Kidney tubule cell (primary cell): ENCODE measurements at regions not wholly inside any gene's neighbourhood (a gene's known extent, or its start where the extent isn't known, plus 50 kb on each side); places are given as distances from the start of the nearest gene placed in this dataset.
"Not testable (repeated sequence)": the region's sequence is repeated elsewhere in the genome, so short reads cannot be mapped to it uniquely, and the experiment has no call there.

ENCODE experiments used
- DNase-seq: peaks from one replicate; pipeline ENCODE4 v3.0.0-alpha.2; 2018; ENCODE audit warnings: low spot score

GRCh38 chr9:71632776-71633175, 135.5 kb downstream of the CEMIP2 start:
- DNase-seq, result no peak

- DNase-seq, result no peak
These were observed 137.8 kb downstream of the CEMIP2 start for GRCh38 chr9:71630377-71630995.

- DNase-seq, result no peak
These were observed 138.6 kb downstream of the CEMIP2 start for GRCh38 chr9:71629578-71630215.

GRCh38 chr9:71628247-71628646, 140.1 kb downstream of the CEMIP2 start:
- no peak for DNase-seq

GRCh38 chr9:71627537-71627936, 140.8 kb downstream of the CEMIP2 start:
- DNase-seq, result no peak

- DNase-seq, result no peak
These were observed 141.9 kb downstream of the CEMIP2 start for GRCh38 chr9:71626395-71626794.

GRCh38 chr9:71624728-71625127, 143.6 kb downstream of the CEMIP2 start:
- DNase-seq, result no peak

GRCh38 chr9:71620746-71621145, 147.6 kb downstream of the CEMIP2 start:
- no peak for DNase-seq

- no peak for DNase-seq
These were observed 148.0 kb downstream of the CEMIP2 start for GRCh38 chr9:71620331-71620730.

GRCh38 chr9:71619926-71620325, 148.4 kb downstream of the CEMIP2 start:
- no peak for DNase-seq

GRCh38 chr9:71614409-71615010, 153.8 kb downstream of the CEMIP2 start:
- DNase-seq, result no peak

GRCh38 chr9:71612889-71613288, 155.4 kb downstream of the CEMIP2 start:
- no peak for DNase-seq

GRCh38 chr9:71609448-71609830, 158.9 kb downstream of the CEMIP2 start:
- DNase-seq, result no peak

- peak; percentile 13 for DNase-seq
These were observed 159.4 kb downstream of the CEMIP2 start for GRCh38 chr9:71608825-71609447.

GRCh38 chr9:71608021-71608420, 160.3 kb downstream of the CEMIP2 start:
- DNase-seq, result no peak

- no peak for DNase-seq
These were observed 160.8 kb downstream of the CEMIP2 start for GRCh38 chr9:71607461-71607881.

- DNase-seq, result peak; percentile 55
These were observed 163.9 kb downstream of the CEMIP2 start for GRCh38 chr9:71604197-71605063.

- no peak for DNase-seq
These were observed 165.7 kb downstream of the CEMIP2 start for GRCh38 chr9:71602652-71603051.

- DNase-seq, result not testable (repeated sequence)
These were observed 172.6 kb downstream of the CEMIP2 start for GRCh38 chr9:71595762-71596161.

- no peak for DNase-seq
These were observed 173.8 kb downstream of the CEMIP2 start for GRCh38 chr9:71594541-71594940.

GRCh38 chr9:71592400-71592799, 175.9 kb downstream of the CEMIP2 start:
- peak; percentile 90 for DNase-seq

GRCh38 chr9:71590362-71590761, 178.0 kb downstream of the CEMIP2 start:
- DNase-seq, result no peak
